Neural cell (in vitro differentiated cells): ENCODE measurements at regions not wholly inside any gene's neighbourhood (a gene's known extent, or its start where the extent isn't known, plus 50 kb on each side); places are given as distances from the start of the nearest gene placed in this dataset.

ENCODE experiments used
- H2AFZ ChIP-seq: fragments of 200-600, 300-800 bp; sonication (generic), shearing (Covaris generic); 2 replicates; pipeline ENCODE4 v1.6.0; 2014; ENCODE audit warnings: low read depth, mild to moderate bottlenecking, antibody characterized with exemption, low read length, moderate library complexity
- H3F3A ChIP-seq: fragments of 200-600 bp; shearing (Covaris generic); 2 replicates; pipeline ENCODE4 v1.6.1; 2016; ENCODE audit warnings: mild to moderate bottlenecking, moderate library complexity, mixed read lengths, antibody characterized with exemption, low read length; ENCODE audit not compliant: insufficient read depth, poor library complexity, severe bottlenecking
- H3K27ac ChIP-seq: fragments of 200-600, 300-800 bp; sonication (generic), shearing (Covaris generic); 2 replicates; pipeline ENCODE4 v1.5.1; 2014; ENCODE audit warnings: mild to moderate bottlenecking, low read length, moderate library complexity
- H3K27me3 ChIP-seq: fragments of 300-800, 200-600 bp; sonication (generic), shearing (Covaris generic); 2 replicates; pipeline ENCODE4 v1.6.0; 2014; ENCODE audit warnings: mild to moderate bottlenecking, low read depth, low read length, moderate library complexity; ENCODE audit not compliant: insufficient read depth
- H3K36me3 ChIP-seq: fragments of 300-800, 200-600 bp; sonication (generic), shearing (Covaris generic); 2 replicates; pipeline ENCODE4 v1.5.1; 2014; ENCODE audit warnings: mild to moderate bottlenecking, antibody characterized with exemption, low read length, moderate library complexity; ENCODE audit not compliant: insufficient read depth
- H3K4me2 ChIP-seq: fragments of 300-800, 200-600 bp; sonication (generic), shearing (Covaris generic); 2 replicates; pipeline ENCODE4 v1.6.0; 2014; ENCODE audit warnings: mild to moderate bottlenecking, low read length
- H3K4me3 ChIP-seq: fragments of 300-800, 200-600 bp; sonication (generic), shearing (Covaris generic); 2 replicates; pipeline ENCODE4 v1.5.1; 2014; ENCODE audit warnings: mild to moderate bottlenecking, low read length, moderate library complexity
- H3K79me2 ChIP-seq: fragments of 200-600 bp; shearing (Covaris generic); replicated peaks from 2 replicates; pipeline ENCODE4 v1.6.0; 2014; ENCODE audit warnings: mild to moderate bottlenecking, low read length, moderate library complexity; ENCODE audit not compliant: insufficient read depth
- H3K9ac ChIP-seq: fragments of 300-800, 200-600 bp; sonication (generic), shearing (Covaris generic); 2 replicates; pipeline ENCODE4 v1.6.1; 2016; ENCODE audit warnings: mild to moderate bottlenecking, low read length, mixed read lengths
- H3K9me2 ChIP-seq: fragments of 200-600 bp; shearing (Covaris generic); 2 replicates; pipeline ENCODE4 v1.6.1; 2016; ENCODE audit warnings: mild to moderate bottlenecking, low read length, mixed read lengths; ENCODE audit not compliant: insufficient read depth
- H3K9me3 ChIP-seq: fragments of 200-600, 300-800 bp; sonication (generic), shearing (Covaris generic); 2 replicates; pipeline ENCODE4 v1.6.1; 2016; ENCODE audit warnings: mild to moderate bottlenecking, mixed run types, low read length, moderate library complexity, mixed read lengths
- H4K20me1 ChIP-seq: fragments of 200-600 bp; shearing (Covaris generic); 2 replicates; pipeline ENCODE4 v1.6.1; 2016; ENCODE audit warnings: mild to moderate bottlenecking, mixed run types; ENCODE audit not compliant: insufficient read depth
- EP300 ChIP-seq: fragments of 450-650 bp; conservative IDR thresholded peaks from 2 replicates; pipeline ENCODE4 v1.6.1; 2014; ENCODE audit warnings: antibody characterized with exemption, mild to moderate bottlenecking, moderate library complexity; ENCODE audit not compliant: poor library complexity, severe bottlenecking
- EZH2 ChIP-seq: fragments of 200-600, 300-800 bp; shearing (Covaris generic), sonication (generic); IDR thresholded peaks from 2 replicates; pipeline ENCODE4 v1.6.1; 2014; ENCODE audit warnings: antibody characterized with exemption, low read length, borderline replicate concordance, mild to moderate bottlenecking; ENCODE audit not compliant: insufficient read depth, poor library complexity, severe bottlenecking
- MXI1 ChIP-seq: fragments of 450-650 bp; conservative IDR thresholded peaks from 2 replicates; pipeline ENCODE4 v1.6.1; 2014; ENCODE audit warnings: antibody characterized with exemption, mild to moderate bottlenecking; ENCODE audit not compliant: poor library complexity, severe bottlenecking
- POLR2AphosphoS5 ChIP-seq: IDR thresholded peaks from 2 replicates; pipeline ENCODE4 v1.6.1; 2012
- RAD21 ChIP-seq: fragments of 450-650 bp; conservative IDR thresholded peaks from 2 replicates; pipeline ENCODE4 v1.6.1; 2014; ENCODE audit warnings: antibody characterized with exemption, mild to moderate bottlenecking, moderate library complexity
- SMC3 ChIP-seq: fragments of 450-650 bp; conservative IDR thresholded peaks from 2 replicates; pipeline ENCODE4 v1.6.1; 2014; ENCODE audit warnings: antibody characterized with exemption, mild to moderate bottlenecking, moderate library complexity; ENCODE audit not compliant: poor library complexity
- TAF1 ChIP-seq: IDR thresholded peaks from 2 replicates; pipeline ENCODE4 v1.6.1; 2012; ENCODE audit warnings: low read depth
- TF ChIP-seq, protein P1 (sequence below): fragments of 450-650 bp; IDR thresholded peaks from 2 replicates; pipeline ENCODE4 v1.5.1; 2014; ENCODE audit warnings: antibody characterized with exemption, mild to moderate bottlenecking, moderate library complexity; ENCODE audit not compliant: poor library complexity, severe bottlenecking
- TF ChIP-seq, protein P2 (sequence below): IDR thresholded peaks from 2 replicates; pipeline ENCODE4 v1.6.1; 2012; ENCODE audit warnings: borderline replicate concordance

- H2AFZ ChIP-seq, result no peak overlapping the region
- no peaks in the 10 kb centered on the region for H3K36me3 ChIP-seq
- H3K9me3 ChIP-seq, result no peaks in the 10 kb centered on the region
- no peak overlapping the region for H3K9ac ChIP-seq
- H3F3A ChIP-seq, result no peaks in the 10 kb centered on the region
- H3K27me3 ChIP-seq, result no peaks in the 10 kb centered on the region
- no peak overlapping the region for H3K4me3 ChIP-seq
- H3K4me2 ChIP-seq, result no peak overlapping the region
- H3K9me2 ChIP-seq, result no peaks in the 10 kb centered on the region
- H3K27ac ChIP-seq, result no peak overlapping the region
- TF ChIP-seq EZH2 (no peak), MXI1 (no peak), EP300 (no peak)
- TF ChIP-seq, protein P1, sequence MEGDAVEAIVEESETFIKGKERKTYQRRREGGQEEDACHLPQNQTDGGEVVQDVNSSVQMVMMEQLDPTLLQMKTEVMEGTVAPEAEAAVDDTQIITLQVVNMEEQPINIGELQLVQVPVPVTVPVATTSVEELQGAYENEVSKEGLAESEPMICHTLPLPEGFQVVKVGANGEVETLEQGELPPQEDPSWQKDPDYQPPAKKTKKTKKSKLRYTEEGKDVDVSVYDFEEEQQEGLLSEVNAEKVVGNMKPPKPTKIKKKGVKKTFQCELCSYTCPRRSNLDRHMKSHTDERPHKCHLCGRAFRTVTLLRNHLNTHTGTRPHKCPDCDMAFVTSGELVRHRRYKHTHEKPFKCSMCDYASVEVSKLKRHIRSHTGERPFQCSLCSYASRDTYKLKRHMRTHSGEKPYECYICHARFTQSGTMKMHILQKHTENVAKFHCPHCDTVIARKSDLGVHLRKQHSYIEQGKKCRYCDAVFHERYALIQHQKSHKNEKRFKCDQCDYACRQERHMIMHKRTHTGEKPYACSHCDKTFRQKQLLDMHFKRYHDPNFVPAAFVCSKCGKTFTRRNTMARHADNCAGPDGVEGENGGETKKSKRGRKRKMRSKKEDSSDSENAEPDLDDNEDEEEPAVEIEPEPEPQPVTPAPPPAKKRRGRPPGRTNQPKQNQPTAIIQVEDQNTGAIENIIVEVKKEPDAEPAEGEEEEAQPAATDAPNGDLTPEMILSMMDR, result no peak
- no peaks in the 10 kb centered on the region for H4K20me1 ChIP-seq
- no peaks in the 10 kb centered on the region for H3K79me2 ChIP-seq
Observed at GRCh38 chr1:78291872-78292271, 198.9 kb upstream of the PTGFR start.

- no peak overlapping the region for H3K4me2 ChIP-seq
- no peak overlapping the region for H2AFZ ChIP-seq
Observed at GRCh38 chr1:78292361-78292760, 198.4 kb upstream of the PTGFR start.

More at GRCh38 chr1:78292361-78292760, 198.4 kb upstream of the PTGFR start:
- H3K27me3 ChIP-seq, result no peaks in the 10 kb centered on the region
- H4K20me1 ChIP-seq, result no peaks in the 10 kb centered on the region
- H3K9ac ChIP-seq, result no peak overlapping the region
- H3K9me3 ChIP-seq, result no peaks in the 10 kb centered on the region
- H3K4me3 ChIP-seq, result no peak overlapping the region
- no peak overlapping the region for H3K27ac ChIP-seq
- no peak for TF ChIP-seq EP300
- no peak for TF ChIP-seq RAD21
- TF ChIP-seq, protein P1, result no peak
- TF ChIP-seq SMC3, result no peak
- no peak for TF ChIP-seq POLR2AphosphoS5
- TF ChIP-seq, protein P2, sequence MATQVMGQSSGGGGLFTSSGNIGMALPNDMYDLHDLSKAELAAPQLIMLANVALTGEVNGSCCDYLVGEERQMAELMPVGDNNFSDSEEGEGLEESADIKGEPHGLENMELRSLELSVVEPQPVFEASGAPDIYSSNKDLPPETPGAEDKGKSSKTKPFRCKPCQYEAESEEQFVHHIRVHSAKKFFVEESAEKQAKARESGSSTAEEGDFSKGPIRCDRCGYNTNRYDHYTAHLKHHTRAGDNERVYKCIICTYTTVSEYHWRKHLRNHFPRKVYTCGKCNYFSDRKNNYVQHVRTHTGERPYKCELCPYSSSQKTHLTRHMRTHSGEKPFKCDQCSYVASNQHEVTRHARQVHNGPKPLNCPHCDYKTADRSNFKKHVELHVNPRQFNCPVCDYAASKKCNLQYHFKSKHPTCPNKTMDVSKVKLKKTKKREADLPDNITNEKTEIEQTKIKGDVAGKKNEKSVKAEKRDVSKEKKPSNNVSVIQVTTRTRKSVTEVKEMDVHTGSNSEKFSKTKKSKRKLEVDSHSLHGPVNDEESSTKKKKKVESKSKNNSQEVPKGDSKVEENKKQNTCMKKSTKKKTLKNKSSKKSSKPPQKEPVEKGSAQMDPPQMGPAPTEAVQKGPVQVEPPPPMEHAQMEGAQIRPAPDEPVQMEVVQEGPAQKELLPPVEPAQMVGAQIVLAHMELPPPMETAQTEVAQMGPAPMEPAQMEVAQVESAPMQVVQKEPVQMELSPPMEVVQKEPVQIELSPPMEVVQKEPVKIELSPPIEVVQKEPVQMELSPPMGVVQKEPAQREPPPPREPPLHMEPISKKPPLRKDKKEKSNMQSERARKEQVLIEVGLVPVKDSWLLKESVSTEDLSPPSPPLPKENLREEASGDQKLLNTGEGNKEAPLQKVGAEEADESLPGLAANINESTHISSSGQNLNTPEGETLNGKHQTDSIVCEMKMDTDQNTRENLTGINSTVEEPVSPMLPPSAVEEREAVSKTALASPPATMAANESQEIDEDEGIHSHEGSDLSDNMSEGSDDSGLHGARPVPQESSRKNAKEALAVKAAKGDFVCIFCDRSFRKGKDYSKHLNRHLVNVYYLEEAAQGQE, result no peak
- TF ChIP-seq TAF1, result no peak
- no peak for TF ChIP-seq EZH2
- TF ChIP-seq MXI1, result no peak
- no peaks in the 10 kb centered on the region for H3K9me2 ChIP-seq
- no peaks in the 10 kb centered on the region for H3F3A ChIP-seq
- no peaks in the 10 kb centered on the region for H3K36me3 ChIP-seq
- H3K79me2 ChIP-seq, result no peaks in the 10 kb centered on the region
